IPS-15b (cell line): ENCODE measurements at regions not wholly inside any gene's neighbourhood (a gene's known extent, or its start where the extent isn't known, plus 50 kb on each side); places are given as distances from the start of the nearest gene placed in this dataset.

Experiments used
- H3K27me3 ChIP-seq: one replicate; pipeline ENCODE4 v1.6.1; 2013; ENCODE audit warnings: low read length; ENCODE audit not compliant: control insufficient read depth, insufficient read depth
- H3K36me3 ChIP-seq: one replicate; pipeline ENCODE4 v1.6.1; 2013; ENCODE audit warnings: low read length; ENCODE audit not compliant: control insufficient read depth, insufficient read depth
- H3K4me1 ChIP-seq: one replicate; pipeline ENCODE4 v1.6.1; 2013; ENCODE audit warnings: mild to moderate bottlenecking, low read length; ENCODE audit not compliant: control insufficient read depth, insufficient read depth
- H3K4me3 ChIP-seq: one replicate; pipeline ENCODE4 v1.5.1; 2013; ENCODE audit warnings: low read depth, low read length
- H3K9ac ChIP-seq: one replicate; pipeline ENCODE4 v1.6.1; 2013; ENCODE audit warnings: low read depth, mild to moderate bottlenecking, low read length
- H3K9me3 ChIP-seq: one replicate; pipeline ENCODE4 v1.6.1; 2013; ENCODE audit warnings: mild to moderate bottlenecking, low read length; ENCODE audit not compliant: control insufficient read depth, insufficient read depth

GRCh38 chr7:70846208-70846607 is 285.7 kb upstream of the GALNT17 start:
- H3K4me1 ChIP-seq = no peaks in the 10 kb centered on the region
- H3K4me3 ChIP-seq = no peak overlapping the region
- H3K9me3 ChIP-seq = peaks cover 14% of the 10 kb centered on the region
- H3K27me3 ChIP-seq = no peaks in the 10 kb centered on the region
- no peak overlapping the region for H3K9ac ChIP-seq
- H3K36me3 ChIP-seq = no peaks in the 10 kb centered on the region

GRCh38 chr7:70849580-70850235 is 282.2 kb upstream of the GALNT17 start:
- Histone ChIP-seq H3K9me3 (peaks cover 14% of the 10 kb centered on the region), H3K9ac (no peak overlapping the region), H3K36me3 (no peaks in the 10 kb centered on the region), H3K27me3 (no peaks in the 10 kb centered on the region), H3K4me3 (no peak overlapping the region), H3K4me1 (no peaks in the 10 kb centered on the region)

- H3K9ac ChIP-seq = no peak overlapping the region
- H3K4me1 ChIP-seq = peaks cover 12% of the 10 kb centered on the region
- peaks cover 8% of the 10 kb centered on the region for H3K9me3 ChIP-seq
- H3K27me3 ChIP-seq = no peaks in the 10 kb centered on the region
- H3K36me3 ChIP-seq = peaks cover 2% of the 10 kb centered on the region
- H3K4me3 ChIP-seq = no peak overlapping the region
Measured at GRCh38 chr7:70855373-70855772, 276.6 kb upstream of the GALNT17 start.

- H3K27me3 ChIP-seq = no peaks in the 10 kb centered on the region
- H3K36me3 ChIP-seq = peaks cover 2% of the 10 kb centered on the region
- H3K9ac ChIP-seq = peak overlapping the region; percentile 39
- no peak overlapping the region for H3K4me3 ChIP-seq
- H3K9me3 ChIP-seq = peaks cover 3% of the 10 kb centered on the region
- peaks cover 12% of the 10 kb centered on the region for H3K4me1 ChIP-seq
Measured at GRCh38 chr7:70856901-70857630, 274.9 kb upstream of the GALNT17 start.

GRCh38 chr7:70857793-70858545 is 274.0 kb upstream of the GALNT17 start:
- Histone ChIP-seq H3K9me3 (peaks cover 3% of the 10 kb centered on the region), H3K9ac (peak overlapping the region; percentile 39), H3K4me1 (peaks cover 12% of the 10 kb centered on the region), H3K36me3 (peaks cover 2% of the 10 kb centered on the region), H3K27me3 (no peaks in the 10 kb centered on the region), H3K4me3 (no peak overlapping the region)

GRCh38 chr7:70867513-70867912 is 264.4 kb upstream of the GALNT17 start:
- Histone ChIP-seq H3K4me3 (no peak overlapping the region), H3K9ac (no peak overlapping the region), H3K27me3 (no peaks in the 10 kb centered on the region), H3K4me1 (no peaks in the 10 kb centered on the region), H3K9me3 (no peaks in the 10 kb centered on the region), H3K36me3 (no peaks in the 10 kb centered on the region)

- Histone ChIP-seq H3K4me3 (no peak overlapping the region), H3K9ac (no peak overlapping the region), H3K27me3 (no peaks in the 10 kb centered on the region), H3K36me3 (no peaks in the 10 kb centered on the region), H3K9me3 (no peaks in the 10 kb centered on the region), H3K4me1 (no peaks in the 10 kb centered on the region)
Measured at GRCh38 chr7:70870349-70870748, 261.6 kb upstream of the GALNT17 start.

GRCh38 chr7:70872188-70872587 is 259.8 kb upstream of the GALNT17 start:
- no peaks in the 10 kb centered on the region for H3K36me3 ChIP-seq
- H3K27me3 ChIP-seq = no peaks in the 10 kb centered on the region
- H3K4me3 ChIP-seq = no peak overlapping the region
- H3K4me1 ChIP-seq = no peaks in the 10 kb centered on the region
- H3K9me3 ChIP-seq = no peaks in the 10 kb centered on the region
- no peak overlapping the region for H3K9ac ChIP-seq

- Histone ChIP-seq H3K4me3 (no peak overlapping the region), H3K27me3 (no peaks in the 10 kb centered on the region), H3K36me3 (no peaks in the 10 kb centered on the region), H3K9ac (no peak overlapping the region), H3K4me1 (peaks cover 19% of the 10 kb centered on the region), H3K9me3 (peaks cover 5% of the 10 kb centered on the region)
Measured at GRCh38 chr7:70881167-70881847, 250.6 kb upstream of the GALNT17 start.

- Histone ChIP-seq H3K4me3 (no peak overlapping the region), H3K9me3 (peaks cover 5% of the 10 kb centered on the region), H3K4me1 (peaks cover 19% of the 10 kb centered on the region), H3K27me3 (no peaks in the 10 kb centered on the region), H3K36me3 (no peaks in the 10 kb centered on the region), H3K9ac (no peak overlapping the region)
Measured at GRCh38 chr7:70883750-70884439, 248.0 kb upstream of the GALNT17 start.

- no peak overlapping the region for H3K4me3 ChIP-seq
- H3K9me3 ChIP-seq = peaks cover 5% of the 10 kb centered on the region
- H3K9ac ChIP-seq = no peak overlapping the region
- H3K27me3 ChIP-seq = no peaks in the 10 kb centered on the region
- peaks cover 19% of the 10 kb centered on the region for H3K4me1 ChIP-seq
- no peaks in the 10 kb centered on the region for H3K36me3 ChIP-seq
Measured at GRCh38 chr7:70884440-70884764, 247.5 kb upstream of the GALNT17 start.
